DND-41 (cell line): ENCODE measurements at regions not wholly inside any gene's neighbourhood (a gene's known extent, or its start where the extent isn't known, plus 50 kb on each side); places are given as distances from the start of the nearest gene placed in this dataset.
A peak's percentile ranks its signal among the peaks of the same experiment; 100 is the strongest.

Experiments
- ATAC-seq: fragments of 200-7000 bp; cut with Tn5 transposase; 3 replicates; pipeline ENCODE4 v1.9.1; 2021; ENCODE audit warnings: low read depth; ENCODE audit not compliant: insufficient read depth
- DNase-seq: peaks from one replicate; pipeline ENCODE4 v3.0.0-alpha.2; 2020
- H2AFZ ChIP-seq: 2 replicates; pipeline ENCODE4 v1.6.0; 2012; ENCODE audit warnings: low read depth, low read length
- H3K27ac ChIP-seq: 2 replicates; pipeline ENCODE4 v1.5.1; 2012; ENCODE audit warnings: low read length, inconsistent platforms
- H3K27me3 ChIP-seq: fragments of 200-600 bp; sonication (generic); 2 replicates; pipeline ENCODE4 v1.6.0; 2012; ENCODE audit warnings: low read length, mild to moderate bottlenecking, inconsistent platforms; ENCODE audit not compliant: insufficient read depth, poor library complexity
- H3K36me3 ChIP-seq: 2 replicates; pipeline ENCODE4 v1.5.1; 2012; ENCODE audit warnings: low read length, inconsistent platforms; ENCODE audit not compliant: insufficient read depth
- H3K4me1 ChIP-seq: 2 replicates; pipeline ENCODE4 v1.5.1; 2012; ENCODE audit warnings: mild to moderate bottlenecking, low read length; ENCODE audit not compliant: insufficient read depth
- H3K4me2 ChIP-seq: 2 replicates; pipeline ENCODE4 v1.6.0; 2012; ENCODE audit warnings: mild to moderate bottlenecking, moderate library complexity, low read length, inconsistent platforms; ENCODE audit not compliant: insufficient read depth
- H3K4me3 ChIP-seq, 2 experiments: fragments of 200-600 bp in 1 of 2; shearing (Covaris generic) in 1 of 2; 2 replicates each; pipeline ENCODE4 v1.5.1; 2012 to 2016; ENCODE audit warnings: inconsistent platforms in 2 of 2, low read length in 2 of 2, mild to moderate bottlenecking in 2 of 2, low read depth in 1 of 2, moderate library complexity in 1 of 2
- H3K79me2 ChIP-seq: 2 replicates; pipeline ENCODE4 v1.6.0; 2012; ENCODE audit warnings: low read length, inconsistent platforms; ENCODE audit not compliant: insufficient read depth
- H3K9ac ChIP-seq: 2 replicates; pipeline ENCODE4 v1.6.0; 2012; ENCODE audit warnings: low read depth, mild to moderate bottlenecking, inconsistent platforms, low read length, moderate library complexity
- H3K9me3 ChIP-seq: 2 replicates; pipeline ENCODE4 v1.5.1; 2012; ENCODE audit warnings: low read length, moderate library complexity, mild to moderate bottlenecking, inconsistent platforms; ENCODE audit not compliant: insufficient read depth, severe bottlenecking
- H4K20me1 ChIP-seq: 2 replicates; pipeline ENCODE4 v1.6.0; 2012; ENCODE audit warnings: low read length; ENCODE audit not compliant: insufficient read depth
- EZH2 ChIP-seq: IDR thresholded peaks from 3 replicates; pipeline ENCODE4 v1.6.1; 2012; ENCODE audit warnings: borderline replicate concordance, low read depth, mild to moderate bottlenecking, moderate library complexity, low read length, inconsistent platforms; ENCODE audit not compliant: severe bottlenecking
- TF ChIP-seq, protein P1 (sequence below): IDR thresholded peaks from 2 replicates; pipeline ENCODE4 v1.5.1; 2012; ENCODE audit warnings: borderline replicate concordance, low read length, moderate library complexity, mild to moderate bottlenecking; ENCODE audit not compliant: poor library complexity, severe bottlenecking; ENCODE audit errors: extremely low read depth

DNA sequence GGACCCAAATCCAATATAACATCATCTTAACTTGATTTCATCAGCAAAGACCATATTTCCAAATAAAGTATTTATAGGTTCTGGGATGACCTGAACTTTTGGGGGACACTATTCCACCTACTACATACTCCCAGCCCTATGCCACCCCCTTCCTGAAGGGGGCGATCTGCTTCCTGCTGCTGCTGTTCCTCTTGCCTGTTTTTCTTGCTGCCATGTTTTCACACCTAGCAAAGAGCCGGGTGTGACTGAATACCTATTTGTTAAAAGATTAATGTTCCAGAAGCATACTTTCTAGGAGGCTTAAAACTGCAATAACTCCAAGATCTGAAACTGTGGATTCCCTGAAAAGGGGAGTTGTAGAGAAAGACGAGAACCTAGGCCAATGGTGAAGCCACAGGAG, 89.7 kb downstream of the ICOS start:
- DNase-seq (no peak), ATAC-seq (no peak)
- Histone ChIP-seq H3K4me2 (peak overlapping the region; percentile 30; the same call in 1 of the 2 replicates), H3K9me3 (peaks cover 18% of the 10 kb centered on the region), H3K27ac (peak overlapping the region; percentile 57), H3K79me2 (no peaks in the 10 kb centered on the region), H3K4me3 (no peak overlapping the region), H3K4me1 (peaks cover 22% of the 10 kb centered on the region), H2AFZ (no peak overlapping the region), H3K9ac (no peak overlapping the region), H3K36me3 (no peaks in the 10 kb centered on the region), H3K27me3 (no peaks in the 10 kb centered on the region), H4K20me1 (no peaks in the 10 kb centered on the region)
- no peak for TF ChIP-seq EZH2
- TF ChIP-seq, protein P1, sequence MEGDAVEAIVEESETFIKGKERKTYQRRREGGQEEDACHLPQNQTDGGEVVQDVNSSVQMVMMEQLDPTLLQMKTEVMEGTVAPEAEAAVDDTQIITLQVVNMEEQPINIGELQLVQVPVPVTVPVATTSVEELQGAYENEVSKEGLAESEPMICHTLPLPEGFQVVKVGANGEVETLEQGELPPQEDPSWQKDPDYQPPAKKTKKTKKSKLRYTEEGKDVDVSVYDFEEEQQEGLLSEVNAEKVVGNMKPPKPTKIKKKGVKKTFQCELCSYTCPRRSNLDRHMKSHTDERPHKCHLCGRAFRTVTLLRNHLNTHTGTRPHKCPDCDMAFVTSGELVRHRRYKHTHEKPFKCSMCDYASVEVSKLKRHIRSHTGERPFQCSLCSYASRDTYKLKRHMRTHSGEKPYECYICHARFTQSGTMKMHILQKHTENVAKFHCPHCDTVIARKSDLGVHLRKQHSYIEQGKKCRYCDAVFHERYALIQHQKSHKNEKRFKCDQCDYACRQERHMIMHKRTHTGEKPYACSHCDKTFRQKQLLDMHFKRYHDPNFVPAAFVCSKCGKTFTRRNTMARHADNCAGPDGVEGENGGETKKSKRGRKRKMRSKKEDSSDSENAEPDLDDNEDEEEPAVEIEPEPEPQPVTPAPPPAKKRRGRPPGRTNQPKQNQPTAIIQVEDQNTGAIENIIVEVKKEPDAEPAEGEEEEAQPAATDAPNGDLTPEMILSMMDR, result peak; percentile 58

DNA sequence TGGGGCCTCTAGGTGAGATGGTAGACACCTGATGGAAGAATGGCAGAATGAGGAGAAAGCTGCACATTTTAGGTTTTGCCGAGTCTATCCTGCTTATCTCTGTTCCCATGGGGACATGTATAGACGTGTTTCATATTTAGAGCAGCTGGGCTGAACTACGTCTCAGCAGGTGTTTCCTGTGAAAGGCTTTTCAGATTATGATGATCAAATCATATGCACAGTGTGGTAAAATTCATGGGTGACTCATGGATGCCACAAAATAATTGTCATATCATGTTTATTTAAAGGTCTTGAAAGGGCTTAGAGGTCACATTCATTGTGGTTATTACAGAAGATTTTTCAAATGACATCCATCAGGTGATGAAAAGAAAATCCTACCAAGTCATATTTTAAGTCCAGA, 90.5 kb downstream of the ICOS start:
- DNase-seq (peak; percentile 72), ATAC-seq (peak; percentile 98)
- peaks cover 18% of the 10 kb centered on the region for H3K9me3 ChIP-seq
- no peak overlapping the region for H3K4me3 ChIP-seq
- H4K20me1 ChIP-seq, result no peaks in the 10 kb centered on the region
- H3K9ac ChIP-seq, result no peak overlapping the region
- H3K27me3 ChIP-seq, result no peaks in the 10 kb centered on the region
- H3K36me3 ChIP-seq, result no peaks in the 10 kb centered on the region
- no peak for TF ChIP-seq EZH2
- TF ChIP-seq, protein P1, result no peak
- peak overlapping the region; percentile 57 for H3K27ac ChIP-seq
- no peak overlapping the region for H2AFZ ChIP-seq
- peaks cover 22% of the 10 kb centered on the region for H3K4me1 ChIP-seq
- H3K4me2 ChIP-seq, result peak overlapping the region; percentile 30
- no peaks in the 10 kb centered on the region for H3K79me2 ChIP-seq

- Histone ChIP-seq H4K20me1 (no peaks in the 10 kb centered on the region), H3K27ac (no peak overlapping the region), H3K4me1 (peaks cover 22% of the 10 kb centered on the region), H3K4me2 (no peak overlapping the region), H3K36me3 (no peaks in the 10 kb centered on the region), H3K4me3 (no peak overlapping the region), H3K27me3 (no peaks in the 10 kb centered on the region), H3K79me2 (no peaks in the 10 kb centered on the region), H2AFZ (no peak overlapping the region), H3K9ac (no peak overlapping the region), H3K9me3 (peaks cover 18% of the 10 kb centered on the region)
- no peak for DNase-seq
- no peak for ATAC-seq
- TF ChIP-seq EZH2, result no peak
- TF ChIP-seq, protein P1, result no peak
These were observed 93.8 kb downstream of the ICOS start for GRCh38 chr2:204030322-204030721.

- DNase-seq (no peak), ATAC-seq (no peak)
- no peak overlapping the region for H3K4me2 ChIP-seq
- peaks cover 21% of the 10 kb centered on the region for H3K4me1 ChIP-seq
- H4K20me1 ChIP-seq, result no peaks in the 10 kb centered on the region
- H3K9ac ChIP-seq, result no peak overlapping the region
- H3K27ac ChIP-seq, result no peak overlapping the region
- H3K9me3 ChIP-seq, result peaks cover 18% of the 10 kb centered on the region
- H3K4me3 ChIP-seq, result no peak overlapping the region
- H3K79me2 ChIP-seq, result no peaks in the 10 kb centered on the region
- no peaks in the 10 kb centered on the region for H3K36me3 ChIP-seq
- H3K27me3 ChIP-seq, result no peaks in the 10 kb centered on the region
- no peak overlapping the region for H2AFZ ChIP-seq
- TF ChIP-seq EZH2, result no peak
- TF ChIP-seq, protein P1, result no peak
These were observed 94.5 kb downstream of the ICOS start for GRCh38 chr2:204031056-204031455.
